SK-N-SH (cell line): ENCODE measurements at regions not wholly inside any gene's neighbourhood (a gene's known extent, or its start where the extent isn't known, plus 50 kb on each side); places are given as distances from the start of the nearest gene placed in this dataset.

Experiments
- CTCF ChIA-PET: fragments of 300-600, 350-600 bp; formaldehyde crosslinking; extraction: SDS; loops from one replicate; lab custom pipeline; 2021; lab: Yijun Ruan, JAX
- POLR2A ChIA-PET: fragments of 350-600 bp; sonication (Branson Sonifier 250); formaldehyde crosslinking; extraction: SDS; loops from one replicate; lab custom pipeline; 2020; ENCODE audit warnings: antibody characterized with exemption, inconsistent platforms; lab: Yijun Ruan, JAX
- DNase-seq: peaks from one replicate; pipeline ENCODE4 v3.0.0; 2012
- H2AFZ ChIP-seq: fragments of 200-600 bp; sonication (generic); 2 replicates; pipeline ENCODE4 v1.8.1; 2016; ENCODE audit warnings: antibody characterized with exemption, mild to moderate bottlenecking, low read depth
- H3F3A ChIP-seq: fragments of 200-600 bp; sonication (generic); replicated peaks from 2 replicates; pipeline ENCODE3; 2016; ENCODE audit warnings: antibody characterized with exemption, mild to moderate bottlenecking; ENCODE audit not compliant: insufficient read depth
- H3K27ac ChIP-seq, 2 experiments: fragments of 200-500 bp in 1 of 2; fragments of 200-600 bp in 1 of 2; sonication (Bioruptor generic) in 1 of 2; sonication (generic), shearing (Covaris generic) in 1 of 2; 2 replicates each; pipeline versions ENCODE4 v1.5.1 to v1.6.1; 2014 to 2016; ENCODE audit warnings: low read depth in 2 of 2, inconsistent platforms in 1 of 2, low read length in 1 of 2, mild to moderate bottlenecking in 1 of 2, mixed read lengths in 1 of 2
- H3K27me3 ChIP-seq: fragments of 200-600 bp; sonication (generic), shearing (Covaris generic); 2 replicates; pipeline ENCODE4 v1.6.1; 2016; ENCODE audit warnings: mixed run types; ENCODE audit not compliant: insufficient read depth
- H3K36me3 ChIP-seq, 2 experiments: fragments of 200-500 bp in 1 of 2; fragments of 200-600 bp in 1 of 2; sonication (Bioruptor generic) in 1 of 2; sonication (generic) in 1 of 2; replicated peaks in 1 of 2; 2 replicates each; pipeline versions ENCODE3 to v1.5.1; 2014 to 2016; ENCODE audit warnings: low read length in 1 of 2, mild to moderate bottlenecking in 1 of 2; ENCODE audit not compliant: insufficient read depth in 2 of 2, control insufficient read depth in 1 of 2
- H3K4me1 ChIP-seq, 2 experiments: fragments of 200-500 bp in 1 of 2; fragments of 200-600 bp in 1 of 2; sonication (Bioruptor generic) in 1 of 2; sonication (generic), shearing (Covaris generic) in 1 of 2; 2 replicates each; pipeline versions ENCODE4 v1.5.1 to v1.6.1; 2014 to 2016; ENCODE audit warnings: low read depth in 1 of 2, low read length in 1 of 2, mixed run types in 1 of 2; ENCODE audit not compliant: insufficient read depth in 2 of 2, control insufficient read depth in 1 of 2
- H3K4me2 ChIP-seq: fragments of 200-600 bp; sonication (generic), shearing (Covaris generic); 2 replicates; pipeline ENCODE4 v1.6.1; 2017; ENCODE audit warnings: mixed run types
- H3K4me3 ChIP-seq, 2 experiments: fragments of 200-500 bp in 1 of 2; fragments of 200-600 bp in 1 of 2; sonication (Bioruptor generic) in 1 of 2; sonication (generic), shearing (Covaris generic) in 1 of 2; 2 replicates each; pipeline versions ENCODE4 v1.5.1 to v1.8.1; 2014 to 2016; ENCODE audit warnings: low read depth in 2 of 2, inconsistent platforms in 1 of 2, low read length in 1 of 2, mild to moderate bottlenecking in 1 of 2, mixed read lengths in 1 of 2, moderate library complexity in 1 of 2
- H3K79me2 ChIP-seq: fragments of 200-600 bp; sonication (generic); 2 replicates; pipeline ENCODE4 v1.8.1; 2017; ENCODE audit warnings: mild to moderate bottlenecking; ENCODE audit not compliant: insufficient read depth
- H3K9ac ChIP-seq: fragments of 200-600 bp; sonication (generic); 2 replicates; pipeline ENCODE4 v1.6.1; 2017; ENCODE audit warnings: mixed run types
- H3K9me2 ChIP-seq: fragments of 200-600 bp; sonication (generic); 2 replicates; pipeline ENCODE4 v1.6.1; 2017; ENCODE audit warnings: mixed run types
- H3K9me3 ChIP-seq: fragments of 200-600 bp; sonication (generic); 2 replicates; pipeline ENCODE4 v1.6.1; 2017; ENCODE audit warnings: mixed run types, mild to moderate bottlenecking, moderate library complexity
- H4K20me1 ChIP-seq: fragments of 200-600 bp; sonication (generic); 2 replicates; pipeline ENCODE4 v1.6.1; 2017; ENCODE audit warnings: mild to moderate bottlenecking, mixed run types; ENCODE audit not compliant: insufficient read depth
- ELF1 ChIP-seq: IDR thresholded peaks from 2 replicates; pipeline ENCODE4 v1.4.0; 2012
- EP300 ChIP-seq, 2 experiments: IDR thresholded peaks; 2 replicates each; pipeline versions ENCODE4 v1.4.0 to v1.6.1; 2012; ENCODE audit warnings: borderline replicate concordance in 1 of 2, low read depth in 1 of 2, low read length in 1 of 2
- FOXM1 ChIP-seq: IDR thresholded peaks from 2 replicates; pipeline ENCODE4 v1.4.0; 2012; ENCODE audit warnings: low read depth, mild to moderate bottlenecking
- GATA2 ChIP-seq: sonication (generic); formaldehyde crosslinking; IDR thresholded peaks from 2 replicates; pipeline ENCODE4 v1.5.0; 2020; ENCODE audit warnings: mild to moderate bottlenecking, missing genetic modification reagents
- JUND ChIP-seq: IDR thresholded peaks from 2 replicates; pipeline ENCODE4 v1.4.0; 2012
- MEF2A ChIP-seq: IDR thresholded peaks from 2 replicates; pipeline ENCODE4 v1.4.0; 2012; ENCODE audit warnings: low read depth, borderline replicate concordance
- RCOR1 ChIP-seq: fragments of 150-350 bp; IDR thresholded peaks from 2 replicates; pipeline ENCODE4 v1.6.1; 2017; ENCODE audit warnings: antibody characterized with exemption, low read length
- RXRA ChIP-seq: IDR thresholded peaks from 2 replicates; pipeline ENCODE4 v1.4.0; 2012; ENCODE audit warnings: low read depth, mild to moderate bottlenecking, borderline replicate concordance
- TAF1 ChIP-seq: IDR thresholded peaks from 2 replicates; pipeline ENCODE4 v1.6.1; 2012; ENCODE audit warnings: low read depth, mild to moderate bottlenecking, low read length, moderate library complexity, borderline replicate concordance
- TCF12 ChIP-seq: IDR thresholded peaks from 2 replicates; pipeline ENCODE4 v1.4.0; 2012
- YY1 ChIP-seq: IDR thresholded peaks from 2 replicates; pipeline ENCODE4 v1.4.0; 2012; ENCODE audit warnings: low read depth, mild to moderate bottlenecking
- WGBS: methylation state at CpG from one replicate; pipeline ENCODE4 v1.1.6; 2017; ENCODE audit warnings: low lambda C conversion rate; 5-methylcytosine and 5-hydroxymethylcytosine counted together
- TF ChIP-seq, protein P1 (sequence below): fragments of 150-350 bp; IDR thresholded peaks from 2 replicates; pipeline ENCODE4 v1.6.1; 2016; ENCODE audit warnings: mild to moderate bottlenecking, low read depth, low read length
- TF ChIP-seq, protein P2 (sequence below): IDR thresholded peaks from 2 replicates; pipeline ENCODE4 v1.4.0; 2012; ENCODE audit warnings: low read depth
- TF ChIP-seq, protein P3 (sequence below): IDR thresholded peaks from 2 replicates; pipeline ENCODE4 v1.4.0; 2012; ENCODE audit warnings: low read depth, borderline replicate concordance
- TF ChIP-seq, protein P4 (sequence below): IDR thresholded peaks from 2 replicates; pipeline ENCODE4 v1.6.1; 2012; ENCODE audit warnings: mild to moderate bottlenecking, low read depth, low read length, moderate library complexity

DNA sequence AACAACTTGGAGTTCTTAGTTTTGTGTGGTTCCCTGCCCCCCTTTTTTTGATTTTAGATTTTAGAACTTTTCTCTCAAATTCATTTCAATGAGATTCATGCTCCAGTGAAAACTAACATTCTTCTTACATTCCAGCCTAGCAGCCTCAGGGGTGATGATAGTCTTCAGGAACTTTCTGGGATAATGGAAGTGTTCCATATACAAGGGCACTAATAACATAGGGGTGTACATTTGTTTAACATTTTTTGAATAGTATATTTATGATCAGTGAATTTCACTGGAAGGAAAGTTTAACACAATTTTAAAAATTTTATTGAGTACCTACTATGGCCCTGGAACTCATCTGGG lies 61.4 kb upstream of the ZNF648 start (continued):
- TF ChIP-seq, protein P1, sequence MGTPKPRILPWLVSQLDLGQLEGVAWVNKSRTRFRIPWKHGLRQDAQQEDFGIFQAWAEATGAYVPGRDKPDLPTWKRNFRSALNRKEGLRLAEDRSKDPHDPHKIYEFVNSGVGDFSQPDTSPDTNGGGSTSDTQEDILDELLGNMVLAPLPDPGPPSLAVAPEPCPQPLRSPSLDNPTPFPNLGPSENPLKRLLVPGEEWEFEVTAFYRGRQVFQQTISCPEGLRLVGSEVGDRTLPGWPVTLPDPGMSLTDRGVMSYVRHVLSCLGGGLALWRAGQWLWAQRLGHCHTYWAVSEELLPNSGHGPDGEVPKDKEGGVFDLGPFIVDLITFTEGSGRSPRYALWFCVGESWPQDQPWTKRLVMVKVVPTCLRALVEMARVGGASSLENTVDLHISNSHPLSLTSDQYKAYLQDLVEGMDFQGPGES, result no peak

DNA sequence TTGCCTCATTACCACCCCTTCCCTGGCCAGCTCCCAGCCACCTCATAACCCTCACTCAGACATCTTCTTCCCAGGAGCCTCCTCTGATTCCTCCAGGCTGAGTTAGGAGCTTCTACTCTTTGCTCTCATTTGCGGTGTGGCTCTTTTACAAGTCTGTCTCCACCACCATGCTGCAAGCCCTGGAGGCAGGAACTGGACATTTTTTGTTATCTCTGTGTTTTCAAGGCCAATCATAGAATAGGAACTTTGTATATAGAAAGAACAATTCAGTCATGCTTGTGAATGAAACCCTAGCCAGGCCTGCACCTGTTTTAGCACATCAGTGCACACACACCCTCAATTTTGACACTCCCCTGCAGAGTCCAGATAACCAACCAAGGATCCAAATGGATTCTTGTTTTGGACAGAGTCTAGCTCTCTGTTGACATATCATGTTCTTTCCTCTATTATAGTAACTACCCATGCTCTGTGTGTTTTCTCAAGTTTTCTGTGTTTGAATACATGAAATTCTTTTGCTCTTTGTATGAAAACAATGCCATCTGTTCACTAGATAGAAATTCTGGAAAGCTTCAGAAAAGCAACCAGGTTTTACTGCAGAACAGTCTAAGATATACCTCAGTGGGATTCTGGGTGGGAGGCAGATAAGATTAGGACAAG lies 60.9 kb upstream of the ZNF648 start:
- Histone ChIP-seq H3K79me2 (no peaks in the 10 kb centered on the region), H3K4me1 (no peaks in the 10 kb centered on the region), H3K4me3 (no peak overlapping the region), H4K20me1 (no peaks in the 10 kb centered on the region), H2AFZ (no peak overlapping the region), H3K27me3 (no peaks in the 10 kb centered on the region), H3K4me2 (no peak overlapping the region)
- POLR2A ChIA-PET, result no interaction called here
- DNase-seq, result no peak
- TF ChIP-seq TCF12 (no peak), RCOR1 (no peak), GATA2 (CRISPR knock-in tag) (no peak), ELF1 (no peak), EP300 (IDR thresholded peaks at IDR 0.05; ENCODE audit: borderline replicate concordance in 1 of 2, low read depth in 1 of 2, low read length in 1 of 2) (no peak), MEF2A (no peak), YY1 (no peak)
- TF ChIP-seq, protein P1, result no peak
- TF ChIP-seq, protein P2, sequence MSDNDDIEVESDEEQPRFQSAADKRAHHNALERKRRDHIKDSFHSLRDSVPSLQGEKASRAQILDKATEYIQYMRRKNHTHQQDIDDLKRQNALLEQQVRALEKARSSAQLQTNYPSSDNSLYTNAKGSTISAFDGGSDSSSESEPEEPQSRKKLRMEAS, result no peak
- TF ChIP-seq, protein P3, sequence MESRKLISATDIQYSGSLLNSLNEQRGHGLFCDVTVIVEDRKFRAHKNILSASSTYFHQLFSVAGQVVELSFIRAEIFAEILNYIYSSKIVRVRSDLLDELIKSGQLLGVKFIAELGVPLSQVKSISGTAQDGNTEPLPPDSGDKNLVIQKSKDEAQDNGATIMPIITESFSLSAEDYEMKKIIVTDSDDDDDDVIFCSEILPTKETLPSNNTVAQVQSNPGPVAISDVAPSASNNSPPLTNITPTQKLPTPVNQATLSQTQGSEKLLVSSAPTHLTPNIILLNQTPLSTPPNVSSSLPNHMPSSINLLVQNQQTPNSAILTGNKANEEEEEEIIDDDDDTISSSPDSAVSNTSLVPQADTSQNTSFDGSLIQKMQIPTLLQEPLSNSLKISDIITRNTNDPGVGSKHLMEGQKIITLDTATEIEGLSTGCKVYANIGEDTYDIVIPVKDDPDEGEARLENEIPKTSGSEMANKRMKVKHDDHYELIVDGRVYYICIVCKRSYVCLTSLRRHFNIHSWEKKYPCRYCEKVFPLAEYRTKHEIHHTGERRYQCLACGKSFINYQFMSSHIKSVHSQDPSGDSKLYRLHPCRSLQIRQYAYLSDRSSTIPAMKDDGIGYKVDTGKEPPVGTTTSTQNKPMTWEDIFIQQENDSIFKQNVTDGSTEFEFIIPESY, result no peak
- TF ChIP-seq, all 33 proteins: peak for 0
- no peak overlapping the region for H3K9ac ChIP-seq
- 40% methylated on average over 1 of the region's 1 CpG for WGBS
- no peaks in the 10 kb centered on the region for H3K9me2 ChIP-seq
- H3K9me3 ChIP-seq, result peaks cover 5% of the 10 kb centered on the region; the same call in 1 of the 2 replicates
- no peaks in the 10 kb centered on the region for H3K36me3 ChIP-seq
- H3F3A ChIP-seq, result no peaks in the 10 kb centered on the region
- CTCF ChIA-PET, result interaction anchor here (1.1 to 5.9 kb wide), 3 partner anchors 21 to 280 kb away, joined by 3 to 29 read pairs (median 4); no protein-coding TSS in a partner anchor
- H3K27ac ChIP-seq, result no peak overlapping the region

DNA sequence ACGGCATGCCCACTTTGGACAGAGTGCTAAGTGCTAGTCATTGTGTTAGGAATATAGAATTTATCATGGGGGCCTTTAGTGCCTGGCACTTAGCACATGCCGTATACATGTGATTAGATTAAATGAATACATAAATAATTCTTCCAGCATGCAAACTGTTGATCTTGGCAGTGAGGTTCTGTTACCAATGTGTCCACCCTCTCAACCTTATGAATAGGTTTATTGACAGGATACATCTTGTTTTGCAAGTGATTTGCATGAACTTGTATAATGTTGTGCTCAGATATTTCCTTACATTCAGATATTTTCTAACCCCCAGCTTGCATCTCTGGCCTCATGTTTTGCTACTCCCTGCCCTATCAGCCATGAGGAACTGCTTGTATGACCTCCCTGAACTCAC lies 60.3 kb upstream of the ZNF648 start:
- Histone ChIP-seq H2AFZ (no peak overlapping the region), H3K4me2 (no peak overlapping the region), H3F3A (no peaks in the 10 kb centered on the region), H3K27me3 (no peaks in the 10 kb centered on the region), H3K36me3 (no peaks in the 10 kb centered on the region), H3K79me2 (no peaks in the 10 kb centered on the region), H3K4me1 (no peaks in the 10 kb centered on the region), H3K9me2 (no peaks in the 10 kb centered on the region), H3K9ac (no peak overlapping the region), H3K9me3 (peaks cover 5% of the 10 kb centered on the region; the same call in 1 of the 2 replicates), H3K27ac (no peak overlapping the region), H4K20me1 (no peaks in the 10 kb centered on the region), H3K4me3 (no peak overlapping the region)
- ChIA-PET CTCF (interaction anchor here (1.3 to 5.9 kb wide), 2 partner anchors 21 to 277 kb away, joined by 4 to 29 read pairs; no protein-coding TSS in a partner anchor), POLR2A (no interaction called here)
- WGBS, result 34% methylated on average over 2 of the region's 2 CpGs
- no peak for DNase-seq
- no peak for TF ChIP-seq JUND
- TF ChIP-seq, protein P1, result no peak
- no peak for TF ChIP-seq TAF1
- TF ChIP-seq, protein P4, sequence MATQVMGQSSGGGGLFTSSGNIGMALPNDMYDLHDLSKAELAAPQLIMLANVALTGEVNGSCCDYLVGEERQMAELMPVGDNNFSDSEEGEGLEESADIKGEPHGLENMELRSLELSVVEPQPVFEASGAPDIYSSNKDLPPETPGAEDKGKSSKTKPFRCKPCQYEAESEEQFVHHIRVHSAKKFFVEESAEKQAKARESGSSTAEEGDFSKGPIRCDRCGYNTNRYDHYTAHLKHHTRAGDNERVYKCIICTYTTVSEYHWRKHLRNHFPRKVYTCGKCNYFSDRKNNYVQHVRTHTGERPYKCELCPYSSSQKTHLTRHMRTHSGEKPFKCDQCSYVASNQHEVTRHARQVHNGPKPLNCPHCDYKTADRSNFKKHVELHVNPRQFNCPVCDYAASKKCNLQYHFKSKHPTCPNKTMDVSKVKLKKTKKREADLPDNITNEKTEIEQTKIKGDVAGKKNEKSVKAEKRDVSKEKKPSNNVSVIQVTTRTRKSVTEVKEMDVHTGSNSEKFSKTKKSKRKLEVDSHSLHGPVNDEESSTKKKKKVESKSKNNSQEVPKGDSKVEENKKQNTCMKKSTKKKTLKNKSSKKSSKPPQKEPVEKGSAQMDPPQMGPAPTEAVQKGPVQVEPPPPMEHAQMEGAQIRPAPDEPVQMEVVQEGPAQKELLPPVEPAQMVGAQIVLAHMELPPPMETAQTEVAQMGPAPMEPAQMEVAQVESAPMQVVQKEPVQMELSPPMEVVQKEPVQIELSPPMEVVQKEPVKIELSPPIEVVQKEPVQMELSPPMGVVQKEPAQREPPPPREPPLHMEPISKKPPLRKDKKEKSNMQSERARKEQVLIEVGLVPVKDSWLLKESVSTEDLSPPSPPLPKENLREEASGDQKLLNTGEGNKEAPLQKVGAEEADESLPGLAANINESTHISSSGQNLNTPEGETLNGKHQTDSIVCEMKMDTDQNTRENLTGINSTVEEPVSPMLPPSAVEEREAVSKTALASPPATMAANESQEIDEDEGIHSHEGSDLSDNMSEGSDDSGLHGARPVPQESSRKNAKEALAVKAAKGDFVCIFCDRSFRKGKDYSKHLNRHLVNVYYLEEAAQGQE, result no peak
- no peak for TF ChIP-seq EP300 (IDR thresholded peaks at IDR 0.05; ENCODE audit: borderline replicate concordance in 1 of 2, low read depth in 1 of 2, low read length in 1 of 2)
- no peak for TF ChIP-seq ELF1
- TF ChIP-seq RXRA, result no peak
- TF ChIP-seq RCOR1, result no peak
- no peak for TF ChIP-seq FOXM1
